ENCODE measurements at regions not wholly inside any gene's neighbourhood (a gene's known extent, or its start where the extent isn't known, plus 50 kb on each side); places are given as distances from the start of the nearest gene placed in this dataset.

DNA sequence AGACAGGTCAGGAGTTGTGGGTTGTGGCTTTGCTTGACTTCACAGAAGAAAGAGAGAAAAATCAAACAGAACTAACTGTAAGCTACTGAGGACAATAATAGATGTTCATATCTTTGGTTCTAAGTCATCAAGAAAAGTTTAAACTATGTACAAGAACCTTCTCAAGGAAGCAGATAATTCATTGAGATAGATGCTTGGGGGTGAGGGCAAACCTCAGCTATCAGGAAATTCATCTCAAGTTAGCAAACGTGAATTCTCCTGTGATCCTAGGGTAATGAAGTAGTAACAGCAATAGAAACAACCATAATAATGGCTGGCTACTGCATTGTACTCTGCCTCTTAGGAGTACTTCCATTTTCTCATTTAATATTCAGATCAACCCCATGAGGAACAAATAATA is 506.2 kb downstream of the PLPP3 start:
- TF ChIP-seq CTCF (IDR thresholded peaks at IDR 0.05) = no peak
- no peak for TF ChIP-seq POLR2A (IDR thresholded peaks at IDR 0.05)
- TF ChIP-seq EP300 (IDR thresholded peaks at IDR 0.05) = no peak
- no peak for DNase-seq
- Histone ChIP-seq H3K27ac (peak overlapping the region in 1 of 2 donors; percentile 67), H3K4me3 (no peak overlapping the region), H3K36me3 (no peaks in the 10 kb centered on the region), H3K9me3 (no peaks in the 10 kb centered on the region), H3K4me1 (ENCODE audit: insufficient read depth) (peaks cover 13% of the 10 kb centered on the region), H3K27me3 (no peaks in the 10 kb centered on the region)
- WGBS, 3 donors = 43 to 59% (median 49%) methylated on average over 1 of the region's 1 CpG
- intact Hi-C loops (cut with DNase I) = no loop called here

GRCh38 chr1:56072310-56072709 is 507.1 kb downstream of the PLPP3 start:
- Histone ChIP-seq H3K4me1 (ENCODE audit: insufficient read depth) (peaks cover 13% of the 10 kb centered on the region), H3K9me3 (no peaks in the 10 kb centered on the region), H3K27ac (no peak overlapping the region), H3K27me3 (no peaks in the 10 kb centered on the region), H3K4me3 (no peak overlapping the region), H3K36me3 (no peaks in the 10 kb centered on the region)
- DNase-seq = no peak
- TF ChIP-seq POLR2A (IDR thresholded peaks at IDR 0.05) (no peak), CTCF (IDR thresholded peaks at IDR 0.05) (no peak), EP300 (IDR thresholded peaks at IDR 0.05) (no peak)
- 85 to 100% (median 91%) methylated on average over 1 of the region's 1 CpG for WGBS, 3 donors
- intact Hi-C loops (cut with DNase I) = no loop called here

- H3K36me3 ChIP-seq = no peaks in the 10 kb centered on the region
- no peak overlapping the region for H3K27ac ChIP-seq
- intact Hi-C loops (cut with DNase I) = no loop called here
- TF ChIP-seq EP300 (IDR thresholded peaks at IDR 0.05) (no peak), POLR2A (IDR thresholded peaks at IDR 0.05) (no peak), CTCF (IDR thresholded peaks at IDR 0.05) (no peak)
- WGBS, 3 donors = 92 to 98% (median 97%) methylated on average over 3 of the region's 3 CpGs
- H3K4me3 ChIP-seq = no peak overlapping the region
- peaks cover 13% of the 10 kb centered on the region for H3K4me1 ChIP-seq (ENCODE audit: insufficient read depth)
- H3K27me3 ChIP-seq = no peaks in the 10 kb centered on the region
- H3K9me3 ChIP-seq = no peaks in the 10 kb centered on the region
- no peak for DNase-seq
These were observed 508.0 kb downstream of the PLPP3 start for GRCh38 chr1:56071351-56071750.

- Histone ChIP-seq H3K9me3 (no peaks in the 10 kb centered on the region), H3K27me3 (no peaks in the 10 kb centered on the region), H3K36me3 (no peaks in the 10 kb centered on the region), H3K4me1 (ENCODE audit: insufficient read depth) (peaks cover 15% of the 10 kb centered on the region), H3K27ac (no peak overlapping the region), H3K4me3 (no peak overlapping the region)
- TF ChIP-seq EP300 (IDR thresholded peaks at IDR 0.05) (no peak), CTCF (IDR thresholded peaks at IDR 0.05) (no peak), POLR2A (IDR thresholded peaks at IDR 0.05) (no peak)
- DNase-seq = no peak
- WGBS, 3 donors = 94 to 97% (median 95%) methylated on average over 1 of the region's 1 CpG
- intact Hi-C loops (cut with DNase I) = no loop called here
These were observed 508.8 kb downstream of the PLPP3 start for GRCh38 chr1:56070601-56071000.

DNA sequence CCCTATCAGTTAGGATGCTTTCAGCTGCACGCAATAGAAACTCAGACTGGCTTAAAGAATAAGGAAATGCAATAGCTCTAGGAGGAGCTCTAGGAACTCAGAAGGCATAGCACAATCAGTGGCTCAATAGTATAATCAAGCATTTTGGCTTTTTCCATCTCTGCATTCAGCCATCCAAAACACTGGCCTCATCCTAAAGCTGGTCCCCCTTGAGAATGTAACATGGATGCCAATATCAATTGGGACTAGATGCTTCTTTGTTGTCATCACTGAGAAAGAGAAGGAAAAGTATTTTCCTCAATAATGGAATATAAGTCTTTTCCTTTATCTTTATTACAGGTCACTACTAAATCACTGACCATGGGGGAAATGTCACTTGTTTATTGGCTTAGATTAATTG is 509.5 kb downstream of the PLPP3 start:
- Histone ChIP-seq H3K27me3 (no peaks in the 10 kb centered on the region), H3K4me3 (no peak overlapping the region), H3K9me3 (no peaks in the 10 kb centered on the region), H3K4me1 (ENCODE audit: insufficient read depth) (peaks cover 17% of the 10 kb centered on the region), H3K36me3 (no peaks in the 10 kb centered on the region), H3K27ac (no peak overlapping the region)
- 95 to 99% (median 97%) methylated on average over 1 of the region's 1 CpG for WGBS, 3 donors
- DNase-seq = no peak
- TF ChIP-seq EP300 (IDR thresholded peaks at IDR 0.05) (no peak), CTCF (IDR thresholded peaks at IDR 0.05) (no peak), POLR2A (IDR thresholded peaks at IDR 0.05) (no peak)
- intact Hi-C loops (cut with DNase I) = no loop called here

Data from ovary (tissue), 7 donors.